Endothelial cell (in vitro differentiated cells): ENCODE measurements at regions not wholly inside any gene's neighbourhood (a gene's known extent, or its start where the extent isn't known, plus 50 kb on each side); places are given as distances from the start of the nearest gene placed in this dataset.

Source experiments
- DNase-seq: peaks from one replicate; pipeline ENCODE4 v3.0.0; 2021; ENCODE audit warnings: low spot score
- H3K27ac Mint-ChIP-seq: one replicate; pipeline ENCODE4 v1.8.0; 2021; ENCODE audit warnings: mixed read lengths, inconsistent platforms; ENCODE audit not compliant: unreplicated experiment
- H3K27me3 Mint-ChIP-seq: one replicate; pipeline ENCODE4 v1.8.0; 2021; ENCODE audit warnings: mild to moderate bottlenecking, moderate library complexity, mixed read lengths, inconsistent platforms; ENCODE audit not compliant: unreplicated experiment
- H3K36me3 Mint-ChIP-seq: one replicate; pipeline ENCODE4 v1.8.0; 2021; ENCODE audit warnings: mild to moderate bottlenecking, low read depth, mixed read lengths, inconsistent platforms; ENCODE audit not compliant: unreplicated experiment
- H3K4me1 Mint-ChIP-seq: one replicate; pipeline ENCODE4 v1.8.0; 2021; ENCODE audit warnings: mild to moderate bottlenecking, mixed read lengths, inconsistent platforms; ENCODE audit not compliant: unreplicated experiment
- H3K4me3 Mint-ChIP-seq: one replicate; pipeline ENCODE4 v1.8.0; 2021; ENCODE audit warnings: mild to moderate bottlenecking, mixed read lengths, inconsistent platforms; ENCODE audit not compliant: unreplicated experiment
- H3K9me3 Mint-ChIP-seq: one replicate; pipeline ENCODE4 v1.8.0; 2021; ENCODE audit warnings: mixed read lengths, inconsistent platforms; ENCODE audit not compliant: unreplicated experiment
- CTCF ChIP-seq: fragments of 200-600 bp; sonication (generic); IDR thresholded peaks from one replicate; pipeline ENCODE4 v1.5.0; 2021; ENCODE audit warnings: antibody characterized with exemption; ENCODE audit not compliant: unreplicated experiment

GRCh38 chr11:129503646-129504045 lies 128.0 kb downstream of the BARX2 start:
- Mint-ChIP-seq H3K27me3 (no peaks in the 10 kb centered on the region), H3K9me3 (no peaks in the 10 kb centered on the region), H3K36me3 (no peaks in the 10 kb centered on the region), H3K27ac (no peak overlapping the region), H3K4me3 (no peak overlapping the region), H3K4me1 (no peaks in the 10 kb centered on the region)
- DNase-seq = no peak
- no peak for TF ChIP-seq CTCF

DNA sequence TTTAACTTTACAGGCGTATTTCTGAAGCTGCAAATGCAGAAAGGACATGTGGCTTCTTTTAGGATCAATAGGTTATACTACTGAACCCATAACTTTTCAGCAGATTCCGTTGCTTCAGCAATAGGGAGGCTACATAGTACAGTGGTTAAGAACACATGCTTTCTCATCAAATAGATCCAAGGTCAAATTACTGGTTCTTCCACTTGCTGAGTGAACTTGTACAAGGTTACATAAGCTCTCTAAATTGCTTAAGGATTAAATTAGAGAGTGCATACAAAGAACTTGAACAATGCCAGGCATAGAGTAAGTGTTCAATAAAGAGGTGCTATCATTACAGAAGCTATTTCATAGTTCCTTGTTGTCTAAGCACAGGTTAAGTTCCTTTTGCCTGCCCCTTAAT lies 129.6 kb downstream of the BARX2 start:
- Mint-ChIP-seq H3K4me3 (no peak overlapping the region), H3K27me3 (peaks cover 2% of the 10 kb centered on the region), H3K36me3 (no peaks in the 10 kb centered on the region), H3K9me3 (no peaks in the 10 kb centered on the region), H3K27ac (no peak overlapping the region), H3K4me1 (no peaks in the 10 kb centered on the region)
- DNase-seq = no peak
- no peak for TF ChIP-seq CTCF

DNA sequence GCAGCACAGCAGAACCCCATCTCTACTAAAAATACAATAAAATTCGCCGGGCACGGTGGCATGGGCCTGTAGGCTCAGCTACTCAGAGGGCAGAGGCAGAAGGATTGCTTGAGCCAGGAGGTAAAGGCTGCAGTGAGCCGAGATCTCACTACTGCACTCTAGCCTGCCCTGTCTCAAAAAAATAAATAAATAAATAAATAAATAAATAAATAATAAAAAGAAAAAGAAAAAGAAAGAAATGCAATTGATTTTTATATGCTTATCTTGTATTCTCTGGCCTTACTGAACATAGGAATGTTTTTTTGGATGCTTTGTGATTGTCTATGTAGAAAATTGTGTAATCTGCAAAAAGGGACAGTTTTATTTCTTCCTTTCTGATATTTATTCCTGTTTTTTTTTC lies 132.5 kb downstream of the BARX2 start:
- H3K36me3 Mint-ChIP-seq = no peaks in the 10 kb centered on the region
- H3K27me3 Mint-ChIP-seq = peaks cover 2% of the 10 kb centered on the region
- DNase-seq = no peak
- H3K4me1 Mint-ChIP-seq = no peaks in the 10 kb centered on the region
- no peaks in the 10 kb centered on the region for H3K9me3 Mint-ChIP-seq
- no peak overlapping the region for H3K4me3 Mint-ChIP-seq
- H3K27ac Mint-ChIP-seq = no peak overlapping the region
- TF ChIP-seq CTCF = no peak

GRCh38 chr11:129528296-129528695 lies 152.6 kb downstream of the BARX2 start:
- no peaks in the 10 kb centered on the region for H3K36me3 Mint-ChIP-seq
- no peak for TF ChIP-seq CTCF
- H3K9me3 Mint-ChIP-seq = no peaks in the 10 kb centered on the region
- H3K27ac Mint-ChIP-seq = no peak overlapping the region
- no peak for DNase-seq
- no peak overlapping the region for H3K4me3 Mint-ChIP-seq
- H3K27me3 Mint-ChIP-seq = peaks cover 2% of the 10 kb centered on the region
- peaks cover 3% of the 10 kb centered on the region for H3K4me1 Mint-ChIP-seq

DNA sequence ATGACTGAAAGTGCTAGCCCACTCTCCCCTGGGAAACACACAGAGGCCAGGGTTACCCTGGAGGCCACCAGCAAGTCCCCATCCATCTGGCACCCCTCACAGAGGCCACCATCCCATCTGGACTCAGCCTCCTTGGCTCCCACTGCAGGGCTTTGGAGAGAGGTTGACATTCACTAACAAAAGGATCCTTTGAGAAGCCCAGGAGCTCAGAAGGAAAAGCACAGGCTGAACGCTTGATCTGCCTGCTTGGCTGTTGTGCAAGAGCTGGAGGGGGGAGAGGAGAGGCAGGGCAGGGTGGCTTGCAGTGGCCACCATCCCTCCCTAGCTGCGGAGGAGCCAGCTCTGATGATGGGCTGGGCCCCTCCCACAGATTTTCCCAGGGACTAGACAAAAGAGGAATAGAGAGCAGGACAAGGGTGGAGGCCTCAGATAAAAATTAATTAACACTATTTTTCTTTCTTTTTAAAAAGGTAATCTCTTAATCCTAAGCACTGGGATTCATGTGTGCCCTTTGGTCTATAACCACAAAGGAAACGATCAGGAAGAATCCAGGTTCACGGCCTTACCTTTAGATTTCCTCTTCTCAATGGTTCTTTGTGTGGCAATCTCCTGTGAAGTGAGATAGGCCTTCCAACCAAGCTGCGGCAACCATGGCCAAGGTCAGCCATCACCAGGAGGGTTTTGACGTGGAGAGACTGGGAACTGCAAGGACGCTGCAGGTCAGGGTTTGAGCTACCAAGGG lies 154.7 kb downstream of the BARX2 start:
- Mint-ChIP-seq H3K27ac (no peak overlapping the region), H3K4me1 (peaks cover 3% of the 10 kb centered on the region), H3K9me3 (no peaks in the 10 kb centered on the region), H3K27me3 (peaks cover 2% of the 10 kb centered on the region), H3K36me3 (no peaks in the 10 kb centered on the region), H3K4me3 (no peak overlapping the region)
- TF ChIP-seq CTCF = no peak
- DNase-seq = no peak
